ENCODE measurements at regions not wholly inside any gene's neighbourhood (a gene's known extent, or its start where the extent isn't known, plus 50 kb on each side); places are given as distances from the start of the nearest gene placed in this dataset.

- TF ChIP-seq CTCF (conservative IDR thresholded peaks at IDR 0.05; ENCODE audit: low read depth, low read length), result no peak
- no peak for TF ChIP-seq EZH2 (IDR thresholded peaks at IDR 0.05; ENCODE audit: borderline replicate concordance, low read depth, low read length, poor library complexity, severe bottlenecking)
Observed at GRCh38 chr2:209305026-209305425, 118.8 kb upstream of the MAP2 start.

Measured in A673 (cell line).